ENCODE measurements at regions not wholly inside any gene's neighbourhood (a gene's known extent, or its start where the extent isn't known, plus 50 kb on each side); places are given as distances from the start of the nearest gene placed in this dataset.
"Not testable (repeated sequence)": the region's sequence is repeated elsewhere in the genome, so short reads cannot be mapped to it uniquely, and the experiment has no call there.

DNA sequence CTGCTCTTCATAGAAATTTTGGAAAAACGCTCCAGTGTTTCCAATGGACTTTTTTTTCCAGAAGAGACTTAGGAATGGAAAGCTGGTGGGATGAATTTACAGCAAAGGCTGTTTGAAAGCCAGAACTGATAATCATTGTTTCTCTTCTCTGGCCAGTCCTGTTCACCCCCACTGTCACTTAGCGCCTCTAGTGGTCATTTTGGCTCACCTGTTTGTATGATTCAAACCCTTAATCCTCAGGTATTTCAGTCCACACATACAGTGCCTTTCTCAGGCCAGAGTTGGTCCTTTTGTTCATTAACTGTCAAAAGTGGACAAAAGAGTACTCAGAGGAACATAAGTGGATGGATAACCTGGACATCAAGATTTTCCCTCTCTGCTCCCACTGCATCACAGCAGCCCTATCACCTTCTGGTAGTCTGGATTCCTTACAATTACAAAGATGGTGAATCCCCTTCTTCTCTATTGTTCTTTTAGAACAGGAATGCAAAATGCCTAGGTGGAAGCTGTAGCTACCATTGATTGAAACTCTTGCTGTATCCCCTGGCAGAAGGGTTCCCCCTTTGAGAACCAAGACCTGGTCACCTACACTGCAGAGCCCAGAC is 177.6 kb upstream of the OLFM3 start:
- DNase-seq (ENCODE audit: low spot score): no peak

GRCh38 chr1:102172200-102172599 is 175.5 kb upstream of the OLFM3 start:
- DNase-seq (ENCODE audit: low spot score): no peak

DNA sequence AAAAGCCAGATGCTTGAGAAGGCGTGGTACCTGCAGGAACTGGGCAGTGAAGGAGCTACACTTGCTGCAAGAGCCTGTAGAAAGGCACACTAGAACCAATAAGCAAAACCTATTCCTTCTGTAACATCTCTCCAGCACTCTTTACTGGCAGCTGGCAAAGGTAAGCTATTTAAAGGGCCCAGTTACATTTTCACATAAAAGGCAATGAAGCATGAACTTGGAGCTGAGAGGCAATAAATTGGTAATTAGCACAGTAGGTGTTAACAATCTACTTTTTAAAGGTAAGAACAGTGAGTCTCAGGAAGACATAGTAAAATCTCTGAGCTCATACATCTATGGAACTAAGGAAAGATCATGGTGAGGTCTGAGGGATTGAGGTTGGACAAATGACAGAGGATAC is 167.1 kb upstream of the OLFM3 start:
- no peak for DNase-seq (ENCODE audit: low spot score)

GRCh38 chr1:102151242-102151641 is 154.5 kb upstream of the OLFM3 start:
- no peak for DNase-seq (ENCODE audit: low spot score)

- no peak for DNase-seq (ENCODE audit: low spot score)
These were observed 124.2 kb upstream of the OLFM3 start for GRCh38 chr1:102120910-102121309.

GRCh38 chr1:102118150-102118549 is 121.4 kb upstream of the OLFM3 start:
- no peak for DNase-seq (ENCODE audit: low spot score)

DNA sequence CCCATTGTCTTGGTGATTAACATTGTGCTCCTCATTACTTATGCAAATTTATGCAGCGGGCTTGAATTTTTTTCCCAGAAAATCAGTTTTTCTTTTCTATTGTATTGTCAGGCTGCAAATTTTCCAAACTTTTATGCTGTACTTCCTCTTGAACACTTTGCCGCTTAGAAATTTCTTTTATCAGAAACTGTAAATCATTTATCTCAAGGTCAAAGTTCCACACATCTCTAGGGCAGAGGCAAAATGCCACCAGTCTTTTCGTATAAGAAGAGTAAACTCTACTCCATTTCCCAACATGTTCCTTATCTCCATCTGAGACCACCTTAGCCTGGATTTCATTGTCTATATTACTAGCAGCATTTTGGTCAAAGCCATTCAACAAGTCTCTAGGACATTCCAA is 113.9 kb upstream of the OLFM3 start:
- DNase-seq (ENCODE audit: low spot score): no peak

GRCh38 chr1:102109493-102109892 is 112.8 kb upstream of the OLFM3 start:
- DNase-seq (ENCODE audit: low spot score): not testable (repeated sequence)

- no peak for DNase-seq (ENCODE audit: low spot score)
These were observed 110.7 kb upstream of the OLFM3 start for GRCh38 chr1:102107441-102107840.

GRCh38 chr1:102105931-102106550 is 109.3 kb upstream of the OLFM3 start:
- DNase-seq (ENCODE audit: low spot score): no peak

DNA sequence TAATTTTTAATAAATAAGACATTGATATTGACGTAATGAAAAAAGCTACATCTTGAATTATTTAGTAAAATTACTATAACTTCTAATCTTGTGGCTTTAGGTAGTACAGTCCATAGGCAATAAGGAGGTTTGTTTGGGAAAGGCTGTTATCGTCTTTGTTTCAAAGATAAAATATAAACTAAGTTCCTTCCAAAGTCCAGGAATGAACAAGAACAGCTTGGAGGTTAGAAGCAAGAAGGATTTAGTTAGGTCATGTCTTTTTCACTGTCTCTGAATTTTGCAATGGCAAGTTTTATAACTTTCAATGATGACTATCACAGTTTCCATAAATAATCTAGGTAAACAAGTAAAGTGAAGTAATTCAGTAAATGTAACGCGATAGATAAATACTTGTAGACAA is 106.9 kb upstream of the OLFM3 start:
- DNase-seq (ENCODE audit: low spot score): no peak

- no peak for DNase-seq (ENCODE audit: low spot score)
These were observed 105.6 kb upstream of the OLFM3 start for GRCh38 chr1:102102276-102102780.

DNA sequence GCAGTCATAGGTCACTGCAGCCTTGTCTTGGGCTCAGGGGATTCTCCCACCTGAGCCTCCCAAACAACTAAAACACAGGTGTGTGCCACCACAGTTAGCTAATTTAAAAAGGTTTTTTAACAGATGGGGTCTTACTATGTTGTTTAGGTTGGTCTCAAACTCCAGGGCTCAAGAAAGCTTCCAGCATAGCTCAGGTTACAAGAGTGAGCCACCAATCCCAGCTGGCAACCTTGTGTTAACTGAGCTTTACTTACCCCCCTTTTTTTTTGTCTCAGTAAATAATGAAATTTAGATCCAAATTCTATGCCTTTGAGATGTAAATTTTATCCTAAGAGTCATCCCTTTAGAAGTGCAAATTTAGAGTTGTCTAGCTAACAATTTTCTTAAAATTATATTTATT is 103.9 kb upstream of the OLFM3 start:
- DNase-seq (ENCODE audit: low spot score): no peak

DNA sequence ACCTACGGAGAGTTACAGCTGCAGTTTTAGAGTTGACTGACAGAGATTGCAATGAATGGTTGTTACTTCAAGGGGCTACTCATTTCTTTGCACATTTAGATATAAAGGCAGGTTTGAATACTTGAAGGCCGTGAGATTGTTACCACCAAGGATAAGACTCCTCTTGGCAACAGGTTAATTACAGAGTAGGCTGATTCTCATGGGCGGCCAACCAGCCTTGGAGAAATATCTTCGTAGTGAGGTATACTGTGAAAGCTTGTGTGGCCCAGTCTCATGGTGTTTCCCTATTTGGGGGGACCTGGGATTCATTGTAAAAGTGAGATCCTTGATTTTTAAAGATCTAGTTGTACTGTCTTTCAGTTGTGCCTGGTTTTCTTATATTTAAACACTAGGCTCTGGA is 103.2 kb upstream of the OLFM3 start:
- no peak for DNase-seq (ENCODE audit: low spot score)

DNA sequence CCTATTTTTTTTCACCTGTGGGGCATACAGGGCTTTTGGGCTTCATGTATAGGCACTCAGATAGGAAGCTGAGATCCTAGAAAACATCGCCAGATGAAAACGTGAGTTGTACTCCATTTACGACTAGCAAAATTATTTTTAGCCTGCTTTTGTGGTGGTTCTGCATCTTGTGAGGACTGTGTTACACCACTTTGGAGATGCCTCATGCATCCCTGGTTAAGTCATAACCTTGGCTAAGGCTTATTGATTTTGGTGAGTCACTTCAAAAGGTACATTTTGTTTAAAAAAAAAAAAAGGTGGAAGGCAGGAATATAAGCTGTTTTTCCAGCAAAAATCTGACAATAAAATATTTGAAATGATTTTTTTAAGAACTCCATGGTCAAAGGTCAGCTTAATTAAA is 101.8 kb upstream of the OLFM3 start:
- no peak for DNase-seq (ENCODE audit: low spot score)

DNA sequence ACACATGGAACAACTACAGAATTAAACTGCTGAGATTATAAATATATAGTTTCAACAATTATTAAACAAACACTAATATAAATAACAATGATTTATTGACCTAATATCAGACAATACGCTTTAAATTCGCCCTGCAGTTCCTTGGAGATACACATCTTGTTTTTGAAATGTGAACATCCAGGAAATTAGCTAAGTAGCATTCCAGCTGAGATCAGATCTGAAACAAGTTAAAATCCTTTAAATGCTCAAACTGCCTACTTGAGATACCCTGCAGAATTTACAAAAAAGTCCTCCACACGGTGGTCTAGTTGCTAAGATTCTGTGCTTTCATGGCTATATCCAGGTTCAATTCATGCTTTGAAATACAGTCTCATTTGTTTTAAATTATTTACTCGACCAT is 101.4 kb upstream of the OLFM3 start:
- DNase-seq (ENCODE audit: low spot score): no peak

DNA sequence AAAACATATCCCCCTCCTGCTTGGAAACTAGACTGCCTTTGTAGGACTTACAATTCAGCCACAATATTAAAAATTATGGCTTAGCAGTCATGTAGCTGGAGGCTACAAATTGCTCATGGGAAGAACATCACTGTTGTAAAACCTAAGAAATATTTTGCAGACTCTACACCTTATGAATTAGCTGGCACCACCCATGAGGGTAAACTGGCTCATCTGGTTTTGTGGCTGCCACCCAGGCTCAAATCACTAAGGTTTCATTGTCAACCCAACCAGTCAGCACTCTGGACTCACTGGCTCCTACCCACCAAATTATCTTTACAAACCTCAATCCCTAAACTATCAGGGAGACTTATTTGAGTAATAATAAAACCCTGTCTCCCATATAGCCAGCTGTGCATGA is 100.7 kb upstream of the OLFM3 start:
- no peak for DNase-seq (ENCODE audit: low spot score)

DNA sequence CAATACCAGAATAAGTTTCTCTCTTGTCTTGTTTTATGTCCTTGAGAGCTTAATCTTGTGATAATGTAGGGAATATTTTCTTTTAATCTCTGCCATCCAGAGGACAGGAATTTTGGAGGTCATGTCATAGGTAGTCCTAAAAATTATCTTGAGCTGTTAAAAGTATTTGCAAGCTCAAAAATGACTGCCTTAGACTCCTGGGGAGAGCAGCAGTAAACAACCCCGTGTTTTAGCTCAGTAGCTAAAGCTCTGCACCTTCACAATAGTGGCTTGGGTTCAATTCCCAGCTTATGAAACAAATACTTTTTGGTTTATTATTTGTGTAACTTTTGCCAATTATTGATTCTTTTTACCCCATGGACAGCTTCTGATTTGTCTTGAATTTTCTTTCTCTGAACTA is 99.4 kb upstream of the OLFM3 start:
- no peak for DNase-seq (ENCODE audit: low spot score)

GRCh38 chr1:102089791-102090190 is 93.1 kb upstream of the OLFM3 start:
- no peak for DNase-seq (ENCODE audit: low spot score)

DNA sequence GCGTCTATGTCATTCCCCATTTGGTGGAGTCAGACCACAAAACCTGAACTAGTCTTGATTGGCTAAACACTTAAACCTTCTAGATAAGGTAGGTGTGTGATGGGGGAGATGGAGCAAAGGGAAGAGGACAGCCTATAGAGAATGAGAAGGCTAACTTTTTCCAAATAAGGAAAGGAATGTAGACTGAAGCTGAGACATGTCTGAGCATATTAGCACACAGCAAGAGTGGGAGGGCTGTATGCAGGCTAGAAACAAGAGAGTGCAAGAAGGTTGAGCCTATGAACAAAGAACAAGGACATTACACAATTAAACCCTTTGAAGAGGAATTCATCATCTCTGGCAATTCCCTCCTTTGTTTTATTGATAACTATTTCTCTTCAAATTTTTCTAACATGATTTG is 89.2 kb upstream of the OLFM3 start:
- no peak for DNase-seq (ENCODE audit: low spot score)

GRCh38 chr1:102084771-102085535 is 88.2 kb upstream of the OLFM3 start:
- no peak for DNase-seq (ENCODE audit: low spot score)

- no peak for DNase-seq (ENCODE audit: low spot score)
These were observed 86.5 kb upstream of the OLFM3 start for GRCh38 chr1:102083192-102083591.

- DNase-seq (ENCODE audit: low spot score): no peak
These were observed 78.1 kb upstream of the OLFM3 start for GRCh38 chr1:102074874-102075273.
